Choroid plexus epithelial cell (primary cell): ENCODE measurements at regions not wholly inside any gene's neighbourhood (a gene's known extent, or its start where the extent isn't known, plus 50 kb on each side); places are given as distances from the start of the nearest gene placed in this dataset.

Source experiments
- DNase-seq: peaks from one replicate; pipeline ENCODE4 v3.0.0-alpha.2; 2010; ENCODE audit warnings: low read depth
- H3K4me3 ChIP-seq: 2 replicates; pipeline ENCODE4 v1.5.1; 2011; ENCODE audit warnings: low read depth, mild to moderate bottlenecking, control low read depth, low read length, moderate library complexity
- CTCF ChIP-seq: conservative IDR thresholded peaks from 2 replicates; pipeline ENCODE4 v1.5.1; 2011; ENCODE audit warnings: low read depth, mild to moderate bottlenecking, control low read depth, inconsistent platforms, low read length, moderate library complexity

- H3K4me3 ChIP-seq = no peak overlapping the region
- DNase-seq = no peak
- no peak for TF ChIP-seq CTCF
These were observed 284.9 kb downstream of the UACA start for GRCh38 chr15:70478251-70478990.

GRCh38 chr15:70477750-70478250 is 285.6 kb downstream of the UACA start:
- no peak for TF ChIP-seq CTCF
- no peak for DNase-seq
- H3K4me3 ChIP-seq = no peak overlapping the region

GRCh38 chr15:70476441-70476840 is 286.9 kb downstream of the UACA start:
- no peak overlapping the region for H3K4me3 ChIP-seq
- no peak for TF ChIP-seq CTCF
- no peak for DNase-seq

- DNase-seq = no peak
- no peak for TF ChIP-seq CTCF
- H3K4me3 ChIP-seq = no peak overlapping the region
These were observed 287.4 kb downstream of the UACA start for GRCh38 chr15:70475921-70476320.

GRCh38 chr15:70475407-70475781 is 288.0 kb downstream of the UACA start:
- TF ChIP-seq CTCF = no peak
- no peak overlapping the region for H3K4me3 ChIP-seq
- DNase-seq = no peak

GRCh38 chr15:70474471-70475406 is 288.6 kb downstream of the UACA start:
- H3K4me3 ChIP-seq = peak overlapping the region; percentile 13

More at GRCh38 chr15:70474471-70475406, 288.6 kb downstream of the UACA start:
- peak; percentile 93 for DNase-seq
- no peak for TF ChIP-seq CTCF
